H1 (cell line): ENCODE measurements at regions not wholly inside any gene's neighbourhood (a gene's known extent, or its start where the extent isn't known, plus 50 kb on each side); places are given as distances from the start of the nearest gene placed in this dataset.

Source experiments
- CTCF ChIA-PET: fragments of 300-600 bp; sonication (Branson Sonifier 250); formaldehyde crosslinking; loops from one replicate; lab custom pipeline; 2021; ENCODE audit not compliant: partially characterized antibody; lab: Charles Lee
- POLR2A ChIA-PET: fragments of 300-600 bp; sonication (Branson Sonifier 250); formaldehyde crosslinking; loops from one replicate; lab custom pipeline; 2021; ENCODE audit warnings: inconsistent platforms; ENCODE audit not compliant: partially characterized antibody; lab: Charles Lee
- DNase-seq, 2 experiments: peaks; one replicate each; pipeline versions ENCODE4 v3.0.0 to v3.0.0-alpha.2; 2010 to 2022; ENCODE audit warnings: low spot score in 2 of 2, low read depth in 1 of 2, mixed read lengths in 1 of 2
- FAIRE-seq: peaks from 2 replicates; lab custom pipeline; 2011; peaks lifted over from hg19 to GRCh38; lab: Jason Lieb, UNC
- H2AFZ ChIP-seq: 2 replicates; pipeline ENCODE4 v1.8.1; 2012; ENCODE audit warnings: low read length, inconsistent platforms
- H2AK5ac ChIP-seq: 2 replicates; pipeline ENCODE4 v1.6.1; 2013; ENCODE audit warnings: low read depth, low read length
- H2BK120ac ChIP-seq: replicated peaks from 2 replicates; pipeline ENCODE3; 2013; ENCODE audit warnings: low read depth, low read length, inconsistent platforms
- H2BK12ac ChIP-seq: 2 replicates; pipeline ENCODE4 v1.6.1; 2013; ENCODE audit warnings: low read depth, low read length
- H2BK15ac ChIP-seq: 2 replicates; pipeline ENCODE4 v1.6.1; 2013; ENCODE audit warnings: low read length
- H2BK20ac ChIP-seq: 2 replicates; pipeline ENCODE4 v1.6.1; 2013; ENCODE audit warnings: low read length
- H2BK5ac ChIP-seq: 2 replicates; pipeline ENCODE4 v1.6.1; 2013; ENCODE audit warnings: low read depth, low read length
- H3K14ac ChIP-seq: 2 replicates; pipeline ENCODE4 v1.6.1; 2013; ENCODE audit warnings: inconsistent platforms; ENCODE audit not compliant: insufficient read length
- H3K18ac ChIP-seq: 2 replicates; pipeline ENCODE4 v1.6.1; 2013; ENCODE audit warnings: low read length; ENCODE audit errors: extremely low read depth
- H3K23ac ChIP-seq: 2 replicates; pipeline ENCODE4 v1.6.1; 2013; ENCODE audit warnings: inconsistent platforms; ENCODE audit not compliant: insufficient read length
- H3K23me2 ChIP-seq: 2 replicates; pipeline ENCODE4 v1.6.1; 2013; ENCODE audit warnings: low read depth, low read length
- H3K27ac ChIP-seq: 2 replicates; pipeline ENCODE4 v1.6.1; 2011; ENCODE audit warnings: low read depth, low read length, inconsistent platforms
- H3K27me3 ChIP-seq, 4 experiments: replicated peaks in 1 of 4; 1 replicate in 1 of 4; 2 replicates in 3 of 4; pipeline versions ENCODE4 v1.6.1 to v1.8.1; 2011 to 2013; ENCODE audit warnings: low read length in 3 of 4, mild to moderate bottlenecking in 3 of 4, inconsistent platforms in 2 of 4, mixed read lengths in 2 of 4, moderate library complexity in 1 of 4; ENCODE audit not compliant: control insufficient read depth in 3 of 4, insufficient read depth in 3 of 4; ENCODE audit errors: extremely low read depth in 1 of 4
- H3K36me3 ChIP-seq, 4 experiments: 2 replicates each; pipeline versions ENCODE4 v1.6.1 to v1.8.1; 2011 to 2013; ENCODE audit warnings: mild to moderate bottlenecking in 4 of 4, low read length in 3 of 4, moderate library complexity in 2 of 4, control low read depth in 1 of 4, inconsistent platforms in 1 of 4; ENCODE audit not compliant: insufficient read depth in 4 of 4, control insufficient read depth in 2 of 4
- H3K4ac ChIP-seq: replicated peaks from 2 replicates; pipeline ENCODE3; 2013; ENCODE audit warnings: low read length, low read depth, mixed read lengths, inconsistent platforms; ENCODE audit not compliant: insufficient read length
- H3K4me1 ChIP-seq, 4 experiments: replicated peaks in 1 of 4; 1 replicate in 1 of 4; 2 replicates in 3 of 4; pipeline versions ENCODE4 v1.6.1 to v1.8.1; 2011 to 2013; ENCODE audit warnings: low read length in 3 of 4, inconsistent platforms in 2 of 4, mixed read lengths in 1 of 4; ENCODE audit not compliant: insufficient read depth in 4 of 4, control insufficient read depth in 3 of 4
- H3K4me2 ChIP-seq, 2 experiments: 2 replicates each; pipeline versions ENCODE4 v1.6.1 to v1.8.1; 2011 to 2013; ENCODE audit warnings: low read depth in 2 of 2, low read length in 2 of 2, control low read depth in 1 of 2, inconsistent platforms in 1 of 2, mild to moderate bottlenecking in 1 of 2; ENCODE audit not compliant: insufficient read depth in 1 of 2
- H3K4me3 ChIP-seq, 4 experiments: fragments of 200-600, 300-600 bp in 1 of 4; sonication (generic), shearing (Covaris generic), sonication (Bioruptor Twin) in 1 of 4; 2 replicates each; pipeline versions ENCODE4 v1.5.1 to v1.8.1; 2011 to 2016; ENCODE audit warnings: low read length in 4 of 4, low read depth in 3 of 4, control low read depth in 2 of 4, inconsistent platforms in 2 of 4, mild to moderate bottlenecking in 2 of 4, mixed read lengths in 1 of 4, moderate library complexity in 1 of 4; ENCODE audit not compliant: insufficient read depth in 2 of 4; ENCODE audit errors: extremely low read depth in 1 of 4
- H3K56ac ChIP-seq: replicated peaks from 2 replicates; pipeline ENCODE3; 2013; ENCODE audit warnings: low read depth, mild to moderate bottlenecking, mixed read lengths, low read length, inconsistent platforms; ENCODE audit not compliant: insufficient read length
- H3K79me1 ChIP-seq: 2 replicates; pipeline ENCODE4 v1.6.1; 2013; ENCODE audit warnings: low read depth, low read length, control low read depth
- H3K79me2 ChIP-seq, 2 experiments: 2 replicates each; pipeline versions ENCODE4 v1.6.1 to v1.8.1; 2012 to 2013; ENCODE audit warnings: low read length in 2 of 2, mild to moderate bottlenecking in 2 of 2, inconsistent platforms in 1 of 2; ENCODE audit not compliant: insufficient read depth in 2 of 2, control insufficient read depth in 1 of 2
- H3K9ac ChIP-seq, 4 experiments: replicated peaks in 1 of 4; 1 replicate in 1 of 4; 2 replicates in 3 of 4; pipeline versions ENCODE4 v1.6.1 to v1.8.1; 2011 to 2013; ENCODE audit warnings: low read depth in 3 of 4, low read length in 3 of 4, control low read depth in 2 of 4, mild to moderate bottlenecking in 2 of 4, moderate library complexity in 2 of 4, inconsistent platforms in 1 of 4; ENCODE audit errors: extremely low read depth in 1 of 4
- H3K9me3 ChIP-seq, 2 experiments: 2 replicates each; pipeline versions ENCODE4 v1.6.1 to v1.8.1; 2012 to 2013; ENCODE audit warnings: mild to moderate bottlenecking in 2 of 2, moderate library complexity in 2 of 2, control low read depth in 1 of 2, inconsistent platforms in 1 of 2, low read depth in 1 of 2, low read length in 1 of 2, mixed read lengths in 1 of 2; ENCODE audit not compliant: insufficient read depth in 2 of 2
- H4K20me1 ChIP-seq, 2 experiments: replicated peaks in 1 of 2; 2 replicates each; pipeline versions ENCODE3 to v1.8.1; 2011 to 2013; ENCODE audit warnings: inconsistent platforms in 2 of 2, low read length in 2 of 2, mild to moderate bottlenecking in 1 of 2; ENCODE audit not compliant: insufficient read depth in 2 of 2, control insufficient read depth in 1 of 2
- H4K5ac ChIP-seq: 2 replicates; pipeline ENCODE4 v1.6.1; 2013; ENCODE audit warnings: low read length, low read depth, mixed read lengths, inconsistent platforms; ENCODE audit not compliant: insufficient read length
- H4K8ac ChIP-seq: 2 replicates; pipeline ENCODE4 v1.8.0; 2013; ENCODE audit warnings: mild to moderate bottlenecking, moderate library complexity, low read length, inconsistent platforms; ENCODE audit not compliant: insufficient read depth; ENCODE audit errors: extremely low read depth
- H4K91ac ChIP-seq: replicated peaks from 2 replicates; pipeline ENCODE3; 2013; ENCODE audit warnings: low read length, mixed read lengths, inconsistent platforms; ENCODE audit not compliant: insufficient read length
- RNF2 ChIP-seq: fragments of 200-900, 300-1000 bp; sonication (generic); IDR thresholded peaks from 2 replicates; pipeline ENCODE4 v1.7.1; 2016; ENCODE audit warnings: borderline replicate concordance, low read depth, mild to moderate bottlenecking, antibody characterized with exemption, low read length; ENCODE audit not compliant: poor library complexity, severe bottlenecking; ENCODE audit errors: missing control alignments
- WGBS, 2 experiments: shearing (Covaris generic) in 1 of 2; methylation state at CpG; one replicate each; pipeline versions ENCODE4 v1.1.6 to v1.1.7; 2013 to 2015; ENCODE audit warnings: low lambda C conversion rate in 2 of 2, mixed read lengths in 2 of 2, inconsistent platforms in 1 of 2, low coverage in 1 of 2, missing lambda C conversion rate in 1 of 2; ENCODE audit not compliant: insufficient replicate concordance in 2 of 2, insufficient coverage in 1 of 2, insufficient read length in 1 of 2; ENCODE audit errors: extremely low coverage in 1 of 2, missing lambda C conversion rate in 1 of 2; 5-methylcytosine and 5-hydroxymethylcytosine counted together

- H4K8ac ChIP-seq, result no peak overlapping the region
- DNase-seq (no peak), FAIRE-seq (peak; percentile 88)
- H3K79me2 ChIP-seq, result no peaks in the 10 kb centered on the region
- H3K27me3 ChIP-seq, result no peaks in the 10 kb centered on the region
- H3K56ac ChIP-seq, result no peak overlapping the region
- no peaks in the 10 kb centered on the region for H3K9me3 ChIP-seq
- no peak overlapping the region for H2BK12ac ChIP-seq
- H2BK120ac ChIP-seq, result no peak overlapping the region
- no peak overlapping the region for H3K23ac ChIP-seq
- H2BK20ac ChIP-seq, result no peak overlapping the region
- 60% methylated on average over 3 of the region's 3 CpGs; no CpG with 5 or more reads in 1 of the 2 experiments for WGBS, 2 experiments
- H3K4me2 ChIP-seq, result no peak overlapping the region
- no peak overlapping the region for H2AK5ac ChIP-seq
- POLR2A ChIA-PET, result no interaction called here
- H3K23me2 ChIP-seq, result no peaks in the 10 kb centered on the region
- no peak overlapping the region for H2BK5ac ChIP-seq
- H3K4me3 ChIP-seq, result no peak overlapping the region
- H2AFZ ChIP-seq, result no peak overlapping the region
- no peak overlapping the region for H3K27ac ChIP-seq
- H4K91ac ChIP-seq, result no peak overlapping the region
- no peak overlapping the region for H3K14ac ChIP-seq
- H4K20me1 ChIP-seq, result no peaks in the 10 kb centered on the region
- CTCF ChIA-PET, result interaction anchor here (0.5 to 1.6 kb wide), 15 partner anchors 10 to 1891 kb away, joined by 3 to 5 read pairs (median 3); no protein-coding TSS in a partner anchor
- H3K18ac ChIP-seq, result no peak overlapping the region
- no peaks in the 10 kb centered on the region for H3K79me1 ChIP-seq
- H3K36me3 ChIP-seq, result no peaks in the 10 kb centered on the region
- H4K5ac ChIP-seq, result no peak overlapping the region
- H3K9ac ChIP-seq, result no peak overlapping the region
- H3K4me1 ChIP-seq, result no peaks in the 10 kb centered on the region
- no peak overlapping the region for H2BK15ac ChIP-seq
- no peak overlapping the region for H3K4ac ChIP-seq
- TF ChIP-seq RNF2, result no peak
Measured at GRCh38 chr10:9302140-9302746, 1247.8 kb downstream of the GATA3 start.
